NB4 (cell line): ENCODE measurements at regions not wholly inside any gene's neighbourhood (a gene's known extent, or its start where the extent isn't known, plus 50 kb on each side); places are given as distances from the start of the nearest gene placed in this dataset.

Source experiments
- DNase-seq: peaks from one replicate; pipeline ENCODE4 v3.0.0; 2010; ENCODE audit warnings: low read depth
- H3K4me3 ChIP-seq: one replicate; pipeline ENCODE4 v1.5.1; 2011; ENCODE audit warnings: mild to moderate bottlenecking, low read depth, low read length, moderate library complexity
- CTCF ChIP-seq: IDR thresholded peaks from one replicate; pipeline ENCODE4 v1.5.1; 2012; ENCODE audit warnings: low read depth, low read length
- MAX ChIP-seq: IDR thresholded peaks from 2 replicates; pipeline ENCODE4 v1.6.1; 2011; ENCODE audit warnings: low read depth, low read length
- MYC ChIP-seq: IDR thresholded peaks from 2 replicates; pipeline ENCODE4 v1.6.1; 2011; ENCODE audit warnings: low read depth, low read length
- POLR2A ChIP-seq: IDR thresholded peaks from 2 replicates; pipeline ENCODE4 v1.6.1; 2011; ENCODE audit warnings: mild to moderate bottlenecking; ENCODE audit not compliant: insufficient read length; ENCODE audit errors: extremely low read depth

GRCh38 chr2:172251231-172251630, 148.5 kb upstream of the DLX2 start:
- no peak for DNase-seq
- no peak overlapping the region for H3K4me3 ChIP-seq
- no peak for TF ChIP-seq MAX
- TF ChIP-seq CTCF = no peak
- TF ChIP-seq MYC = no peak
- TF ChIP-seq POLR2A = no peak

DNA sequence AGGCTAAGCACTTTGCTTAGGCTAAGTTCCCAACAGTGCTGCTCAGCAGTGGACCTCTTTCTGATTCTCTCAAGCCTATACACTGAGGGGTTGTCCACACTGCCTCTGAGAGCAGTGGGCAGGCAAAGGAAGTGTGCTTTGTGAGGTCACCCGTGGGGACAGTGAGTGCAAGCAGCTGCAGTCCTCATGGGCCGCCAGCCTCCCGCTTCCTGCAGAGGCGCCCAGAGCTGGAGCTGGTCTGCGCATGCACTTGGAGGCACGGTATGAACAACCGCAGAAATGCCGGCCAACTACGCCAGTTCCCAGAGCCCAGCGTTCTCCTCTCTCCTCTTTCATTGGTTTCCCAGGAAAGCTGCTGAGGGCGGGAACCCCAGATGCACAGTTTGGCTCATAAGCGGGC, 149.5 kb upstream of the DLX2 start:
- H3K4me3 ChIP-seq = peak overlapping the region; percentile 14
- TF ChIP-seq MAX (no peak), MYC (no peak), CTCF (no peak)
- peak; percentile 75 for DNase-seq

DNA sequence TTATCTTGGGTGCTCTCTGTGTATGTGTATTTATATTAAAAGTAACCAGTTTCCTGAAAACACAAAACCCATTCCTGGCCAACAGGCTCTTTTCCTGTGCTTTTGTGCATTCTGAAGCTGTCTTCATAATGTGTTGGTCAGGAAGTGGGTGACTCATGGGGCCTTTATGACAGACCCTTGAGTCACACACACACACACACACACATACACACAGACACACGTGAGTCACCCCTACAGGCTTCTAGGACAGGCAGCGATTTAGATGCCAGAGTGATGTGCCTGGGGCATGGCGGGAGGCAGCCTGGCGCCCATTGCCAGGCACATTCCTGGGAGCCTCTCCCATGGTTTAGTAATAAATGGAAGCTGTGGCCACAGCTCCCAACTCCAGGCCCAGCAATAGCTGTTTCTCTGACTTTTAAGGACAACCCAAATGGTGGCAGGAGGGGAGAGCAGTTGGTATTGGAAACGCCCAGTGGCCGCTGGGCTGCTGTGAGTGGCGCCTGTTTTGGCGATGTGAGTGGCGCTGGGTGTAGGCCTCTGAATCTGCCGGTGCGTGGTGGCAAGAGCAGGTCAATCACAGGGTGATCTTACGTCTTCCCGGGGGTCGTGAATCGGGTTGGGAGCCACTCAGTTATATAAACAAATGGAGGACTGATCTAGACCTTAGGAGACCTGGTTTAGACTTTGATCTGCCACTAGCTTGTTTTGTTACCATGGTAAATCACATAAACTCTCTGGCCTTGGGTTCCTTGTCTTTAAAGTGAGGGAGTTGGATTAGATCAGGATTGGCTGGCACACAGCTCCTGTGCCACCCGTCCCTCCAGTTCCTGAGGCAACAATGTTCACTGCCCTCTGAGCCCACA, 150.7 kb upstream of the DLX2 start:
- DNase-seq = peak; percentile 97
- no peak overlapping the region for H3K4me3 ChIP-seq
- TF ChIP-seq CTCF (no peak), MAX (peak; percentile 87), MYC (peak; percentile 60)

GRCh38 chr2:172256886-172257285, 154.2 kb upstream of the DLX2 start:
- no peak for DNase-seq
- TF ChIP-seq POLR2A = no peak
- no peak for TF ChIP-seq MAX
- TF ChIP-seq MYC = no peak
- no peak for TF ChIP-seq CTCF
- H3K4me3 ChIP-seq = no peak overlapping the region

DNA sequence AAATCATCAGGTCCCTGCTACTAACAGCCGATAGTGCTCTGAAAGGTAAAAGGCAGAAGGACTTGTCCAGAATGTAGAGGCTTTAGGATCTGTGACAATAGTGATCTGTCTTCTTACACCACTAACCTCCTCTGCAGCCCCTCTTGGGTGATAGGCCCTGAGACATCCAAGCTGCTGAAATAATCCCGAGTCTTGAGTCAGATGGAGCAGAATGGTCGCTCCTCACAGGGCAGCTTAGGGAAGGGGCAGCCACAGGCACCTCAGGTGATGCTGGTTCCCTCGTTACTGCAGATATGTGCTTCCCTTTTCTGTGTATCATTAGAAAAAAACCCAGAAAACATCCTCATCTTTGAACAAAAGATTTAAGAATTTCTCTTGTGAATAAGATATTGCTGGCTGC, 157.1 kb upstream of the DLX2 start:
- no peak overlapping the region for H3K4me3 ChIP-seq
- TF ChIP-seq CTCF (no peak), MAX (no peak), MYC (no peak), POLR2A (no peak)
- DNase-seq = no peak
